ENCODE measurements at regions not wholly inside any gene's neighbourhood (a gene's known extent, or its start where the extent isn't known, plus 50 kb on each side); places are given as distances from the start of the nearest gene placed in this dataset.

- TF ChIP-seq CTCF (conservative IDR thresholded peaks at IDR 0.05 in 1 of 2, IDR thresholded peaks at IDR 0.05 in 1 of 2; ENCODE audit: extremely low read depth in 1 of 2, insufficient read depth in 1 of 2, low read depth in 1 of 2, low read length in 2 of 2) (no peak), EZH2 (IDR thresholded peaks at IDR 0.05; ENCODE audit: borderline replicate concordance, low read length) (no peak)
Measured at GRCh38 chr10:130761788-130762301, 549.7 kb downstream of the TCERG1L start.
